AG10803 (cell line): ENCODE measurements at regions not wholly inside any gene's neighbourhood (a gene's known extent, or its start where the extent isn't known, plus 50 kb on each side); places are given as distances from the start of the nearest gene placed in this dataset.

ENCODE experiments used
- DNase-seq: peaks from one replicate; pipeline ENCODE4 v3.0.0; 2010; ENCODE audit warnings: low read depth
- H3K4me3 ChIP-seq: 2 replicates; pipeline ENCODE4 v1.5.1; 2011; ENCODE audit warnings: mild to moderate bottlenecking, low read length, control low read depth
- TF ChIP-seq, protein P1 (sequence below): conservative IDR thresholded peaks from 2 replicates; pipeline ENCODE4 v1.5.1; 2011; ENCODE audit warnings: mild to moderate bottlenecking, low read length, control low read depth, inconsistent platforms

DNA sequence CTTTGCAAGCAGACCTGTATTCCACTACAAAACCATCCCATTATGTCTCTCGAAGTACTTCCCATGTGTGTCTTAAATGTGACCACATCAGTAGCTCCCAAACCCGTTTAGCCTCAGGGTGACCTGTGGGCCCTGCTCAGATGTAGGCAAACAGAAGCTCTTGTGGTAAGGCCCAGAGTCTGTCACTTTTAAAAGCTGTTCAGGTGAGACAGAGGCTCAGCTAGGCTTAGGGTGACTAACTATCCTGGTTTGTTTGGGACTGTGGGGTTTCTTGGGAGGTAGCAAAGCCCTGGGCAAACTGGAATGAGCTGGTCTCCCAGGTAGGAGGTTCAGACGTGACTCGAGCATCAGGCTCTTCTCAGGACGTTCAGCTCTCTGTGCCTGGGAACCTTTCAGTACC lies 64.5 kb upstream of the VASH1 start:
- TF ChIP-seq, protein P1, sequence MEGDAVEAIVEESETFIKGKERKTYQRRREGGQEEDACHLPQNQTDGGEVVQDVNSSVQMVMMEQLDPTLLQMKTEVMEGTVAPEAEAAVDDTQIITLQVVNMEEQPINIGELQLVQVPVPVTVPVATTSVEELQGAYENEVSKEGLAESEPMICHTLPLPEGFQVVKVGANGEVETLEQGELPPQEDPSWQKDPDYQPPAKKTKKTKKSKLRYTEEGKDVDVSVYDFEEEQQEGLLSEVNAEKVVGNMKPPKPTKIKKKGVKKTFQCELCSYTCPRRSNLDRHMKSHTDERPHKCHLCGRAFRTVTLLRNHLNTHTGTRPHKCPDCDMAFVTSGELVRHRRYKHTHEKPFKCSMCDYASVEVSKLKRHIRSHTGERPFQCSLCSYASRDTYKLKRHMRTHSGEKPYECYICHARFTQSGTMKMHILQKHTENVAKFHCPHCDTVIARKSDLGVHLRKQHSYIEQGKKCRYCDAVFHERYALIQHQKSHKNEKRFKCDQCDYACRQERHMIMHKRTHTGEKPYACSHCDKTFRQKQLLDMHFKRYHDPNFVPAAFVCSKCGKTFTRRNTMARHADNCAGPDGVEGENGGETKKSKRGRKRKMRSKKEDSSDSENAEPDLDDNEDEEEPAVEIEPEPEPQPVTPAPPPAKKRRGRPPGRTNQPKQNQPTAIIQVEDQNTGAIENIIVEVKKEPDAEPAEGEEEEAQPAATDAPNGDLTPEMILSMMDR: no peak
- DNase-seq: no peak
- H3K4me3 ChIP-seq: no peak overlapping the region

DNA sequence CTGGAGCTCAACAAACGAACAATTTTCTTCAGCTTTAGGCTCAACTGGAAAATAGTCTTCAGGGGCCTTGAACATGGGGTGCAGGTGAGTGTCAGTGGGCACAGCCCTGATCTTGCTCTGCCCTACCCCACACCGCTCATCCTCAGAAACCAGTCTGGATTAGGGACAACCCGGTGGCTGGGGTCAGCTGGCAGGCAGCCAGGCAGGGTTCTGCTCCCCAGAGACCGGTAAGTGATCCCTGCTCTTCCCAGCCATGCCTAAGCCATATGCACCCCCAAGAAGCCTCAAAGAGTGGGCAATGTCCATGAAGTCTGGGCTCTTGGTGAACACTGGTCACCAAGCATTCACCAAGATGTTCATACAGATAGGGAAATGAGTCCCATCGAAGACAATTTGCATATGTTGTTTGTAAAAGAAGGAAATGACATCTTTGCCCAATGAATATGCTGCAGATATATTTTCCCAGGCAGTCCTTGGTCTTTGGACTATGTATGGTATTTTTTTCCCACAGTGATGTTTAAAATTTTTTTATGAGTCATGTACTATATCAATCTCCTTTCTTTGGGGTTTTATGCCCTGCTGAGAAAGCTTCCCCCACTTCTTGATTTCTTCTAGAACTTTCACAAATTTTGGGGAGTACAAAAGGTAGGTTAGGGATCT lies 63.9 kb upstream of the VASH1 start:
- TF ChIP-seq, protein P1: no peak
- no peak overlapping the region for H3K4me3 ChIP-seq

DNA sequence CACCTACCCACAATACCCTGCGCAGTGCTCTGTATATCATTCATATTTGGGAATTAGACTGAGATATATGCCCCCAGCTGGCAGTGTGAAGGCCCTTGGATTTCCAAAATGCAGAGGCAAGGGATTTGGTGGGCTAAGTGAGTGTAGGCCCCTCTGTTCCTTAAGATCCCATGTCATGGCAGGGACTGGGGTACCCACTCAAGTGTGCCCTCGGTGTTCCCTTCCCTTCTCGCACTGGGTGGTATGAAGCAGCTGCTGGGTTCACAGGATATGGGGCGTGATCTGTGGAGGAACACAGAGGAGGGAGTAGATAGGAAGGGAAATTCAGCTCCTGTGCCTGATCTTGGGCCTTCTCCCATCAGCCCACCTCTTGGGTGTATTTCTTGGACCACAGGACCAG lies 63.1 kb upstream of the VASH1 start:
- no peak for DNase-seq
- H3K4me3 ChIP-seq: no peak overlapping the region
- TF ChIP-seq, protein P1: no peak

More for the DNA sequence above, 63.9 kb upstream of the VASH1 start:
- DNase-seq: no peak

DNA sequence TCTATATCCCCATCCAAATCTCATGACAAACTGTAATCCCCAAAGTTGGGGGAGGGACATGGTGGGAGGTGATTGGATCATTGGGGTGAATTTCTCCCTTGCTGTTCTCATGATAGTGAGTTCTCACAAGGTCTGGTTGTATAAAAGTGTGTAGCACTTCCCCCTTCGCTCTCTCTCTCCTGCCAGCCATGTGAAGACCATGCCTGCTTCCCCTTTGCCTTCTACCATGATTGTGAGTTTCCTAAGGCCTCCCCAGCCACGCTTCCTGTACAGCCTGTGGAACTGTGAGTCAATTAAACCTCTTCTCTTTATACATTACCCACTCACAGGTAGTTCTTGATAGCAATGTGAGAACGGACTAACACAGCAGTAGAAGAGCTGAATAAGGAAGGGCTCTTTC lies 62.6 kb upstream of the VASH1 start:
- TF ChIP-seq, protein P1: no peak
- H3K4me3 ChIP-seq: no peak overlapping the region
- no peak for DNase-seq

DNA sequence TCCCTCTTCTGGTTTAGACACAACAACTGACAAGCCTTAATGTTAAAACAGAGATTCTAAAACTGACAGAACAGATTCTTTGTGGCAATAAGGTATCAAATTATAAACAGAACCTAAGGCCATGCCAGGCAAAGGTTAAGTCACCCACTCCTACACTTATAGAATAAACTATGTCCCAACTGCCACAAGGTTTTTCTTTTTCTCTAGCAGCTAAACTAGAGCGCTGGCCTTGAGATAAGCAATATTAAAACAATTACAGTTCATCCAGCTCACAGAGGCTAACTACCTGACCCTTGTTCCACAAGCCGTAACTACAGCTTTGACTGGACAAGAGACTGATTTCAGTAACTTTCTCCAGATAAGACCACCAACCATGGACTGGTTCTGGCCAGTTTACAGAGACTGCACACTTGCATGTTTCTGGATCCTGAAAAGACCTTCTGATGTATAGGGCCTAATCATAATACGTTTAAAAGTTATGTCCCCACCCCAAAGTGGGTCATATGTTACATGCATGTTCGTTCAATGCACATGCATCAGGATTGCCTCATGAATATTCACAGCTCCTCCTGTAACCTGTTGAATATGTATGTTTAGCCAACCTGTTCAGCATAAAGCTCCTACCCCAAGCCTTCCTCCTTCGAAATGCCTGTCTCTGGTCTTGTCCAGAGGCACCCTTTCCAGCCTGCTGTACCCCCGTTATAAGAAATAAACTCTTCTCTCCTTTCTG lies 61.9 kb upstream of the VASH1 start:
- TF ChIP-seq, protein P1: no peak

DNA sequence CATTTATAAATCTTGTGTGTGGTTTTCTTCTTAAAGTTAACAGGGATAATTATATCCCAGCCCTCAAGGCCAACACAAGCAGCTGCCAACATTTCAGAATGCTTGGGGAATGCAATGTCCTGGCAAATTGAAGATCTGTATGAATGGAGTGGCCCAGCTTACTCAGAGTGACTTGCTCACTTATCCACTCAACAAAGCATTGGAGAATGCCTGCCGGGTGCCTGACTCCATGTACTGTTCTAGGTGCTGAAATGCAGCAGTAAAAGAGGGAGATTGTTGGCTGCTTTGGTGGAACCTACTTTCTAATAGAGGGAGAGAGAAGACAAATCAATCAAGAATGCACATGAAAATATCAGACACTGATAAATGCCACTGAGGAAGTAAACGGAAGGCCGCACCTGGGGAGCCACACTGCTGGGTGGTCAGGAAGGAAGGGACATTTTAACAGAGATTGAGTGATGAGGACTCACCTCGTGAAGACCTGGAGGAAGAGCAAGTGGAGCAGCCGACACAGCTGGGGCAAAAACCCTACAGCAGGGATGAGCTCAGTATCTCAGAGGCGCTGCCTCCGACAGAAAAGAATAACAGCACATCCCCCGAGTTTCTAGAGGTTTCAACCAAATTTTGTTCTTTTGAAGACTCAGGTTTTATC lies 61.2 kb upstream of the VASH1 start:
- H3K4me3 ChIP-seq: no peak overlapping the region
- TF ChIP-seq, protein P1: no peak
- DNase-seq: no peak

More for the DNA sequence above, 61.9 kb upstream of the VASH1 start:
- no peak overlapping the region for H3K4me3 ChIP-seq
- no peak for DNase-seq
